HCT116 (cell line): ENCODE measurements at regions not wholly inside any gene's neighbourhood (a gene's known extent, or its start where the extent isn't known, plus 50 kb on each side); places are given as distances from the start of the nearest gene placed in this dataset.

Experiments used
- ATAC-seq: fragments of 200-7000 bp; cut with Tn5 transposase; 2 replicates; pipeline ENCODE4 v1.9.1; 2020; ENCODE audit warnings: mild to moderate bottlenecking, moderate library complexity
- BruUV-seq: library from RNA; stranded (reverse); fragments of 400-500 nt; replicated peaks from 2 replicates; lab custom pipeline; 2021; lab: Mats Ljungman, UMichigan
- CTCF ChIA-PET: fragments of 300-600 bp; sonication (Branson Sonifier 250); formaldehyde crosslinking; loops from one replicate; lab custom pipeline; 2021; ENCODE audit warnings: antibody characterized with exemption; lab: Charles Lee
- POLR2A ChIA-PET: fragments of 300-600, 350-600 bp; sonication (Branson Sonifier 250); formaldehyde crosslinking; loops from one replicate; lab custom pipeline; 2021; ENCODE audit warnings: antibody characterized with exemption; lab: Charles Lee
- RAD21 ChIA-PET, 2 experiments: fragments of 300-600 bp; sonication (Branson Sonifier 250); formaldehyde crosslinking; loops; one replicate each; lab custom pipeline; 2023; ENCODE audit warnings: low total read pairs in 2 of 2; ENCODE audit not compliant: uncharacterized antibody in 2 of 2, unreplicated experiment in 2 of 2, low non-redundant PET in 1 of 2; lab: Charles Lee
- DNase-seq: peaks from one replicate; pipeline ENCODE4 v3.0.0-alpha.2; 2010; ENCODE audit warnings: low read depth, low spot score
- H2AFZ ChIP-seq: fragments of 200-600 bp; shearing (Covaris generic), sonication (generic); 2 replicates; pipeline ENCODE4 v1.6.1; 2017; ENCODE audit warnings: low read depth, mixed run types, mixed read lengths, antibody characterized with exemption, low read length; ENCODE audit not compliant: poor library complexity, severe bottlenecking
- H3K27ac ChIP-seq: 2 replicates; pipeline ENCODE4 v1.5.1; 2012; ENCODE audit warnings: low read depth, low read length
- H3K27me3 ChIP-seq: fragments of 200-600 bp; sonication (generic); 2 replicates; pipeline ENCODE4 v1.6.1; 2016; ENCODE audit warnings: mixed run types, low read length, mixed read lengths; ENCODE audit not compliant: insufficient read depth
- H3K36me3 ChIP-seq, 2 experiments: fragments of 200-500 bp in 1 of 2; fragments of 200-600 bp in 1 of 2; sonication (Bioruptor generic) in 1 of 2; sonication (generic) in 1 of 2; 2 replicates each; pipeline versions ENCODE4 v1.5.1 to v1.6.1; 2014 to 2016; ENCODE audit warnings: low read length in 2 of 2, inconsistent platforms in 1 of 2, mixed read lengths in 1 of 2, mixed run types in 1 of 2; ENCODE audit not compliant: insufficient read depth in 2 of 2, control insufficient read depth in 1 of 2
- H3K4me1 ChIP-seq, 2 experiments: fragments of 200-600 bp in 1 of 2; sonication (generic) in 1 of 2; 2 replicates each; pipeline versions ENCODE4 v1.5.1 to v1.6.1; 2012 to 2017; ENCODE audit warnings: low read length in 2 of 2, inconsistent platforms in 1 of 2, mild to moderate bottlenecking in 1 of 2, mixed read lengths in 1 of 2, mixed run types in 1 of 2, moderate library complexity in 1 of 2; ENCODE audit not compliant: insufficient read depth in 2 of 2, control insufficient read depth in 1 of 2
- H3K4me2 ChIP-seq: fragments of 200-600 bp; sonication (generic); 2 replicates; pipeline ENCODE4 v1.6.1; 2017; ENCODE audit warnings: mixed run types, low read length, mixed read lengths
- H3K4me3 ChIP-seq, 2 experiments: fragments of 200-600 bp in 1 of 2; sonication (generic) in 1 of 2; replicated peaks in 1 of 2; 2 replicates each; pipeline ENCODE4 v1.5.1; 2011 to 2016; ENCODE audit warnings: low read length in 2 of 2, control low read depth in 1 of 2, low read depth in 1 of 2, mild to moderate bottlenecking in 1 of 2, mixed read lengths in 1 of 2, mixed run types in 1 of 2
- H3K79me2 ChIP-seq: fragments of 200-600 bp; sonication (generic); 2 replicates; pipeline ENCODE4 v1.6.1; 2017; ENCODE audit warnings: mild to moderate bottlenecking, mixed run types, low read length, moderate library complexity, mixed read lengths; ENCODE audit not compliant: insufficient read depth
- H3K9ac ChIP-seq: fragments of 200-600 bp; sonication (generic); 2 replicates; pipeline ENCODE4 v1.6.1; 2016; ENCODE audit warnings: low read length, mixed read lengths
- H3K9me2 ChIP-seq: fragments of 200-600 bp; sonication (generic), shearing (Covaris generic); 2 replicates; pipeline ENCODE4 v1.6.1; 2017; ENCODE audit warnings: mixed run types, mild to moderate bottlenecking, moderate library complexity; ENCODE audit not compliant: insufficient read depth
- H3K9me3 ChIP-seq, 2 experiments: fragments of 200-500 bp in 1 of 2; fragments of 200-600 bp in 1 of 2; sonication (Bioruptor generic) in 1 of 2; sonication (generic) in 1 of 2; 2 replicates each; pipeline ENCODE4 v1.6.1; 2014 to 2017; ENCODE audit warnings: low read length in 2 of 2, mixed read lengths in 2 of 2, inconsistent platforms in 1 of 2, low read depth in 1 of 2, mild to moderate bottlenecking in 1 of 2, mixed run types in 1 of 2, moderate library complexity in 1 of 2; ENCODE audit not compliant: control insufficient read depth in 1 of 2, insufficient read depth in 1 of 2
- H4K20me1 ChIP-seq: fragments of 200-600 bp; sonication (generic), shearing (Covaris generic); 2 replicates; pipeline ENCODE4 v1.6.1; 2017; ENCODE audit warnings: mixed run types, mild to moderate bottlenecking, moderate library complexity; ENCODE audit not compliant: insufficient read depth
- ATF3 ChIP-seq: IDR thresholded peaks from 2 replicates; pipeline ENCODE4 v1.6.1; 2012
- CBX3 ChIP-seq: IDR thresholded peaks from 2 replicates; pipeline ENCODE4 v1.6.1; 2012; ENCODE audit warnings: low read depth
- CEBPB ChIP-seq: IDR thresholded peaks from 2 replicates; pipeline ENCODE4 v1.6.1; 2012; ENCODE audit warnings: low read depth
- CTCF ChIP-seq, 3 experiments: fragments of 200-600 bp in 1 of 3; sonication (generic) in 1 of 3; IDR thresholded peaks in 2 of 3; conservative IDR thresholded peaks in 1 of 3; 2 replicates each; pipeline ENCODE4 v1.5.1; 2012 to 2017; ENCODE audit warnings: low read depth in 2 of 3, low read length in 2 of 3, antibody characterized with exemption in 1 of 3, borderline replicate concordance in 1 of 3, control low read depth in 1 of 3, mild to moderate bottlenecking in 1 of 3, mixed read lengths in 1 of 3, mixed run types in 1 of 3, moderate library complexity in 1 of 3; ENCODE audit not compliant: insufficient read depth in 1 of 3
- ELF1 ChIP-seq: IDR thresholded peaks from 2 replicates; pipeline ENCODE4 v1.6.1; 2012; ENCODE audit warnings: low read depth, borderline replicate concordance
- EZH2 ChIP-seq: fragments of 200-600 bp; sonication (generic); IDR thresholded peaks from 2 replicates; pipeline ENCODE4 v1.6.1; 2017; ENCODE audit warnings: antibody characterized with exemption, mixed run types
- EZH2phosphoT487 ChIP-seq: fragments of 200-600 bp; IDR thresholded peaks from 2 replicates; pipeline ENCODE4 v1.6.1; 2018; ENCODE audit warnings: antibody characterized with exemption, borderline replicate concordance
- FOSL1 ChIP-seq: IDR thresholded peaks from 2 replicates; pipeline ENCODE4 v1.6.1; 2012; ENCODE audit warnings: low read depth
- JUND ChIP-seq: IDR thresholded peaks from 2 replicates; pipeline ENCODE4 v1.6.1; 2012
- POLR2A ChIP-seq: IDR thresholded peaks from 2 replicates; pipeline ENCODE4 v1.7.0; 2011; ENCODE audit warnings: borderline replicate concordance; ENCODE audit not compliant: insufficient read depth, insufficient read length; ENCODE audit errors: extremely low read depth
- POLR2AphosphoS5 ChIP-seq: IDR thresholded peaks from 2 replicates; pipeline ENCODE4 v1.6.1; 2011; ENCODE audit warnings: mild to moderate bottlenecking, low read depth, low read length, moderate library complexity
- RAD21 ChIP-seq: IDR thresholded peaks from 2 replicates; pipeline ENCODE4 v1.6.1; 2012; ENCODE audit warnings: low read depth, mild to moderate bottlenecking
- SIN3A ChIP-seq: IDR thresholded peaks from 2 replicates; pipeline ENCODE4 v1.6.1; 2012; ENCODE audit warnings: low read depth
- SP1 ChIP-seq: IDR thresholded peaks from 2 replicates; pipeline ENCODE4 v1.6.1; 2012; ENCODE audit warnings: low read depth
- TCF7L2 ChIP-seq: IDR thresholded peaks from 2 replicates; pipeline ENCODE4 v1.7.0; 2011; ENCODE audit warnings: borderline replicate concordance, inconsistent platforms; ENCODE audit not compliant: insufficient read depth, insufficient read length; ENCODE audit errors: extremely low read depth
- YY1 ChIP-seq: IDR thresholded peaks from 2 replicates; pipeline ENCODE4 v1.6.1; 2011; ENCODE audit warnings: low read length, low read depth, moderate library complexity, mild to moderate bottlenecking; ENCODE audit not compliant: insufficient replicate concordance; ENCODE audit errors: extremely low read depth
- ZFX ChIP-seq: fragments of 450-650 bp; IDR thresholded peaks from 2 replicates; pipeline ENCODE4 v1.6.1; 2017
- intact Hi-C: fragments of 100-400 bp; cut with micrococcal nuclease; formaldehyde crosslinking; loops from 2 replicates; pipeline ENCODE4 v1.10.0; 2022
- TF ChIP-seq, protein P1 (sequence below): IDR thresholded peaks from 2 replicates; pipeline ENCODE4 v1.6.1; 2011; ENCODE audit warnings: mild to moderate bottlenecking, low read length, moderate library complexity; ENCODE audit not compliant: insufficient replicate concordance; ENCODE audit errors: extremely low read depth
- TF ChIP-seq, protein P2 (sequence below): IDR thresholded peaks from 2 replicates; pipeline ENCODE4 v1.6.1; 2012; ENCODE audit warnings: low read depth
- TF ChIP-seq, protein P3 (sequence below): IDR thresholded peaks from 2 replicates; pipeline ENCODE4 v1.6.1; 2012

GRCh38 chr18:75897386-75897785 is 469.9 kb upstream of the SMIM21 start:
- Histone ChIP-seq H3K9me2 (no peaks in the 10 kb centered on the region), H3K79me2 (no peaks in the 10 kb centered on the region), H3K36me3 (no peaks in the 10 kb centered on the region), H3K27me3 (no peaks in the 10 kb centered on the region), H3K27ac (no peak overlapping the region), H2AFZ (no peak overlapping the region), H3K4me1 (no peaks in the 10 kb centered on the region), H4K20me1 (no peaks in the 10 kb centered on the region), H3K9me3 (no peaks in the 10 kb centered on the region), H3K9ac (no peak overlapping the region), H3K4me2 (no peak overlapping the region), H3K4me3 (no peak overlapping the region)
- ChIA-PET CTCF (no interaction called here), POLR2A (no interaction called here), RAD21 (no interaction called here)
- TF ChIP-seq CEBPB (no peak), TCF7L2 (no peak), SP1 (no peak), POLR2AphosphoS5 (no peak), ATF3 (no peak), FOSL1 (no peak), YY1 (no peak), ZFX (no peak), POLR2A (no peak), SIN3A (no peak), ELF1 (no peak), JUND (no peak), CBX3 (no peak), EZH2phosphoT487 (no peak), RAD21 (no peak), EZH2 (no peak), CTCF (IDR thresholded peaks at IDR 0.05 in 2 of 3, conservative IDR thresholded peaks at IDR 0.05 in 1 of 3; ENCODE audit: borderline replicate concordance in 1 of 3, insufficient read depth in 1 of 3, low read depth in 2 of 3, low read length in 2 of 3) (no peak)
- TF ChIP-seq, protein P1, sequence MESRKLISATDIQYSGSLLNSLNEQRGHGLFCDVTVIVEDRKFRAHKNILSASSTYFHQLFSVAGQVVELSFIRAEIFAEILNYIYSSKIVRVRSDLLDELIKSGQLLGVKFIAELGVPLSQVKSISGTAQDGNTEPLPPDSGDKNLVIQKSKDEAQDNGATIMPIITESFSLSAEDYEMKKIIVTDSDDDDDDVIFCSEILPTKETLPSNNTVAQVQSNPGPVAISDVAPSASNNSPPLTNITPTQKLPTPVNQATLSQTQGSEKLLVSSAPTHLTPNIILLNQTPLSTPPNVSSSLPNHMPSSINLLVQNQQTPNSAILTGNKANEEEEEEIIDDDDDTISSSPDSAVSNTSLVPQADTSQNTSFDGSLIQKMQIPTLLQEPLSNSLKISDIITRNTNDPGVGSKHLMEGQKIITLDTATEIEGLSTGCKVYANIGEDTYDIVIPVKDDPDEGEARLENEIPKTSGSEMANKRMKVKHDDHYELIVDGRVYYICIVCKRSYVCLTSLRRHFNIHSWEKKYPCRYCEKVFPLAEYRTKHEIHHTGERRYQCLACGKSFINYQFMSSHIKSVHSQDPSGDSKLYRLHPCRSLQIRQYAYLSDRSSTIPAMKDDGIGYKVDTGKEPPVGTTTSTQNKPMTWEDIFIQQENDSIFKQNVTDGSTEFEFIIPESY: no peak
- TF ChIP-seq, protein P2, sequence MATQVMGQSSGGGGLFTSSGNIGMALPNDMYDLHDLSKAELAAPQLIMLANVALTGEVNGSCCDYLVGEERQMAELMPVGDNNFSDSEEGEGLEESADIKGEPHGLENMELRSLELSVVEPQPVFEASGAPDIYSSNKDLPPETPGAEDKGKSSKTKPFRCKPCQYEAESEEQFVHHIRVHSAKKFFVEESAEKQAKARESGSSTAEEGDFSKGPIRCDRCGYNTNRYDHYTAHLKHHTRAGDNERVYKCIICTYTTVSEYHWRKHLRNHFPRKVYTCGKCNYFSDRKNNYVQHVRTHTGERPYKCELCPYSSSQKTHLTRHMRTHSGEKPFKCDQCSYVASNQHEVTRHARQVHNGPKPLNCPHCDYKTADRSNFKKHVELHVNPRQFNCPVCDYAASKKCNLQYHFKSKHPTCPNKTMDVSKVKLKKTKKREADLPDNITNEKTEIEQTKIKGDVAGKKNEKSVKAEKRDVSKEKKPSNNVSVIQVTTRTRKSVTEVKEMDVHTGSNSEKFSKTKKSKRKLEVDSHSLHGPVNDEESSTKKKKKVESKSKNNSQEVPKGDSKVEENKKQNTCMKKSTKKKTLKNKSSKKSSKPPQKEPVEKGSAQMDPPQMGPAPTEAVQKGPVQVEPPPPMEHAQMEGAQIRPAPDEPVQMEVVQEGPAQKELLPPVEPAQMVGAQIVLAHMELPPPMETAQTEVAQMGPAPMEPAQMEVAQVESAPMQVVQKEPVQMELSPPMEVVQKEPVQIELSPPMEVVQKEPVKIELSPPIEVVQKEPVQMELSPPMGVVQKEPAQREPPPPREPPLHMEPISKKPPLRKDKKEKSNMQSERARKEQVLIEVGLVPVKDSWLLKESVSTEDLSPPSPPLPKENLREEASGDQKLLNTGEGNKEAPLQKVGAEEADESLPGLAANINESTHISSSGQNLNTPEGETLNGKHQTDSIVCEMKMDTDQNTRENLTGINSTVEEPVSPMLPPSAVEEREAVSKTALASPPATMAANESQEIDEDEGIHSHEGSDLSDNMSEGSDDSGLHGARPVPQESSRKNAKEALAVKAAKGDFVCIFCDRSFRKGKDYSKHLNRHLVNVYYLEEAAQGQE: no peak
- TF ChIP-seq, protein P3, sequence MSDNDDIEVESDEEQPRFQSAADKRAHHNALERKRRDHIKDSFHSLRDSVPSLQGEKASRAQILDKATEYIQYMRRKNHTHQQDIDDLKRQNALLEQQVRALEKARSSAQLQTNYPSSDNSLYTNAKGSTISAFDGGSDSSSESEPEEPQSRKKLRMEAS: no peak
- DNase-seq (no peak), ATAC-seq (no peak)
- no TSS peak for BruUV-seq
- intact Hi-C loops: loop anchor here (10.0 kb wide), 2 partner anchors 447 to 1243 kb away; no protein-coding TSS in a partner anchor
